Cardiac muscle cell (in vitro differentiated cells and primary cell): ENCODE measurements at regions not wholly inside any gene's neighbourhood (a gene's known extent, or its start where the extent isn't known, plus 50 kb on each side); places are given as distances from the start of the nearest gene placed in this dataset.

Experiments
- DNase-seq, 2 donors: peaks; one replicate each; pipeline versions ENCODE4 v3.0.0 to v3.0.0-alpha.2; 2010 to 2017; ENCODE audit warnings: low read depth in 1 of 2, low spot score in 1 of 2
- H3K27ac ChIP-seq: fragments of 200-600 bp; sonication (generic); 2 replicates; pipeline ENCODE4 v1.5.1; 2016
- H3K27me3 ChIP-seq: fragments of 200-600 bp; sonication (generic); 2 replicates; pipeline ENCODE4 v1.6.0; 2016; ENCODE audit warnings: control low read depth
- H3K36me3 ChIP-seq: fragments of 200-600 bp; sonication (generic); 2 replicates; pipeline ENCODE4 v1.5.1; 2016; ENCODE audit warnings: control low read depth
- H3K4me1 ChIP-seq: fragments of 200-600 bp; sonication (generic); 2 replicates; pipeline ENCODE4 v1.8.1; 2017; ENCODE audit warnings: low read depth, mild to moderate bottlenecking, mixed run types
- H3K4me3 ChIP-seq: fragments of 200-600 bp; sonication (generic); 2 replicates; pipeline ENCODE4 v1.5.1; 2016; ENCODE audit warnings: mild to moderate bottlenecking
- H3K9me3 ChIP-seq: fragments of 200-600 bp; sonication (generic); 2 replicates; pipeline ENCODE4 v1.5.1; 2017; ENCODE audit warnings: low read depth, mild to moderate bottlenecking, control low read depth
- TF ChIP-seq, protein P1 (sequence below): IDR thresholded peaks from 2 replicates; pipeline ENCODE4 v1.5.1; 2012; ENCODE audit warnings: low read depth, mild to moderate bottlenecking, low read length

DNA sequence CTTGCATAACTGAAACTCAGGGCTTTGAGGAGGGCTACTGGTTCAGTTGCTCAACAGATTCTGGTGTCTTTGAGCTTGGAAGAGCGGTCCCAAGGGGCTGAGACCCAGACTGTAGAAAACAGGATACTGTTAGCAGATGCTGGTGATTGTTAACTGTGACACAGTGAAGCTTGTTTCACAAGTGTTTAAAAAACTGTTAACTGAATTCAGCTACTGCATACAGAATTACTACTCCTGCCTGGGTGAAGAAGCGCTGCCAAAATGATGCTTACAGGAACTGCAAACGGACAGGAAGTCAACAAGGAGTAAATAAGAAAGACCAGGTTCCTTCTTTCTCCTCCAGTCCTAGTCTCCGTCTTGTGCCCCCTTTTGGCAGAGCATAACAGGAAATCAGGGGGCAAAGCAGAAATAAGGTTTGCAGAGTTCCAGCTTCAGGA is 195.3 kb upstream of the USP25 start:
- Histone ChIP-seq H3K4me1 (no peaks in the 10 kb centered on the region), H3K4me3 (no peak overlapping the region), H3K27me3 (no peaks in the 10 kb centered on the region), H3K9me3 (no peaks in the 10 kb centered on the region), H3K27ac (no peak overlapping the region), H3K36me3 (no peaks in the 10 kb centered on the region)
- DNase-seq = no peak
- TF ChIP-seq, protein P1, sequence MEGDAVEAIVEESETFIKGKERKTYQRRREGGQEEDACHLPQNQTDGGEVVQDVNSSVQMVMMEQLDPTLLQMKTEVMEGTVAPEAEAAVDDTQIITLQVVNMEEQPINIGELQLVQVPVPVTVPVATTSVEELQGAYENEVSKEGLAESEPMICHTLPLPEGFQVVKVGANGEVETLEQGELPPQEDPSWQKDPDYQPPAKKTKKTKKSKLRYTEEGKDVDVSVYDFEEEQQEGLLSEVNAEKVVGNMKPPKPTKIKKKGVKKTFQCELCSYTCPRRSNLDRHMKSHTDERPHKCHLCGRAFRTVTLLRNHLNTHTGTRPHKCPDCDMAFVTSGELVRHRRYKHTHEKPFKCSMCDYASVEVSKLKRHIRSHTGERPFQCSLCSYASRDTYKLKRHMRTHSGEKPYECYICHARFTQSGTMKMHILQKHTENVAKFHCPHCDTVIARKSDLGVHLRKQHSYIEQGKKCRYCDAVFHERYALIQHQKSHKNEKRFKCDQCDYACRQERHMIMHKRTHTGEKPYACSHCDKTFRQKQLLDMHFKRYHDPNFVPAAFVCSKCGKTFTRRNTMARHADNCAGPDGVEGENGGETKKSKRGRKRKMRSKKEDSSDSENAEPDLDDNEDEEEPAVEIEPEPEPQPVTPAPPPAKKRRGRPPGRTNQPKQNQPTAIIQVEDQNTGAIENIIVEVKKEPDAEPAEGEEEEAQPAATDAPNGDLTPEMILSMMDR = no peak

DNA sequence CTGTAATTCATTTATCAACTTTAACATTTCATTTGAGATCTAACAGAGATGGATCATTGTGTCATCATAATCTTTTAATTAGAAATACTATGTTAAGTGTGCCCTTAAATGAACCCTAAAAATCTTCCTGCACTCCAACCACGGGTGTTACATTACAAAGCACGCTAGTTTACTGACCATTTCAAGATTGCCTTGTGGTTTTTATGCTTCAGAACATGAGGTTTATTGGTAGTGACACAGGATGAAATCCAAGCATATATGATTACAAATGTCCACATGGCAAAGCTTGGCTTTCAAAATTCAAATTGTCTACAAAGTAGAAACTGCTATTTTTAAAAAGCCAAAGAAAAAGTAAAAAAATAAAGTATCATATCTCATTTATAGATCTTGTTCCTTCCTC is 190.4 kb upstream of the USP25 start:
- Histone ChIP-seq H3K4me3 (no peak overlapping the region), H3K4me1 (no peaks in the 10 kb centered on the region), H3K9me3 (no peaks in the 10 kb centered on the region), H3K27ac (no peak overlapping the region), H3K36me3 (no peaks in the 10 kb centered on the region), H3K27me3 (no peaks in the 10 kb centered on the region)
- DNase-seq = no peak
- TF ChIP-seq, protein P1 = no peak

DNA sequence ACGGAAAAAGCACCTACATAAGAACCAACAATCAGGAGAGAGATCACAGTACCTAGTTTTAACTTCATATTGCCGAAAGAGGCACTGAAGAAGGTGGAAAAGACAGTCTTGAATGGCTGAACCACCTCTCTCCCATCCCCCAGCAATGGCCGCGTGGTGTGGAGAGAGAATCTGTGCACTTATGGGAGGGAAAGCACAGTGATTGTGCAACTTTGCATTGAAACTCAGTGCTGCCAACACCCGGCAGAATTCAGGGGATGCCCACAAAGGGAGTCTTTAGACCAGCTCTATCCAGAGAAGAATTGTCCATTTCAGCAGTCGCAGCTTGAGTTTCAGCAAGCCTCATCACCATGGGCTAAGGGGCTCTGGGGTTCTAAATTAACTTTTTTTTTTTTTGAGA is 186.3 kb upstream of the USP25 start:
- no peaks in the 10 kb centered on the region for H3K4me1 ChIP-seq
- TF ChIP-seq, protein P1 = no peak
- H3K27me3 ChIP-seq = no peaks in the 10 kb centered on the region
- no peaks in the 10 kb centered on the region for H3K36me3 ChIP-seq
- peak in 1 of 2 donors; percentile 6 for DNase-seq
- no peaks in the 10 kb centered on the region for H3K9me3 ChIP-seq
- H3K27ac ChIP-seq = no peak overlapping the region
- H3K4me3 ChIP-seq = no peak overlapping the region

DNA sequence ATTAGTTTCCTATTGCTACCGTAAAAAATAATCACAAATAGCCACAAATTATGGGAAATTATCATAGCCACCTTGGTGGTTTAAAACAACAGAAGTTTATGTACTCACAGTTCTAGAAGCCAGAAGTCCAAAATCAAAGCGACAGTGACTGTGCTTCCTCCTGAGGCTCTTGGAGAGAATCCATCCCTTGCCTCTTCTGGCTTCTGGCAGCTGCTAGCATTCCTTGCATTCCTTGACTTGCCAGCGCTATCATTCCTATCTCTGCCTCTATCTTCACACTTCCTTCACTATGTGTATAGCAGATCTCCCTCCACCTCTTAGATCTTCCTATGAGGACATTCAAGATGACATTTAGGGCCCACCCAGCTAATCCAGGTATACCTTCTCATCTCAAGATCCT is 180.1 kb upstream of the USP25 start:
- no peaks in the 10 kb centered on the region for H3K36me3 ChIP-seq
- DNase-seq = peak in 1 of 2 donors; percentile 25
- H3K4me3 ChIP-seq = no peak overlapping the region
- no peaks in the 10 kb centered on the region for H3K27me3 ChIP-seq
- TF ChIP-seq, protein P1 = no peak
- H3K4me1 ChIP-seq = no peaks in the 10 kb centered on the region
- no peaks in the 10 kb centered on the region for H3K9me3 ChIP-seq
- H3K27ac ChIP-seq = no peak overlapping the region

DNA sequence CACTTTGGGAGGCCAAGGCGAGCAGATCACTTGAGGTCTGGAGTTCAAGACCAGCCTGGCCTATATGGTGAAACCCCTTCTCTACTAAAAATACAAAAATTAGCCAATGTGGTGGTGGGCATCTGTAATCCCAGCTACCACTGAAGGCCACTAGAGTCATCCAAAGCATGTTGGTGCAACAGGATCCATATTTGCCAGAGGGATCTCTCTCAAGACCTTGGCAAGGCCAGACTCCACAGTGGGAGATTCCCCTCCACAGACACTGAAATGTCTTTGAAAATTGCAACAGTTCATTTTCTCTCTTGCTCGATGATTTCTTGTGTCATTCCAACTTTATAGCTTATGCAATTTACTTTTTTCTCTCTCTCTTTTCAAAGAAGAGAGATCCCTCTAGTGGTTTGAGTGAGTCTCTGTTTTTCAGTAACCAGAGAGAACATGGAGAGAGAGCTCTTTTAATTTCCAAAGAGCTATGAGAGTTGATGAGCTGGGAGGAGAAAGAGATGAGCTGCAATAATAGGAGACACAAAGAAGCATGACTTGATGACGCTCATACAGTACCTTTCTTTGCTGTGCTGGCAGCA is 176.8 kb upstream of the USP25 start:
- no peaks in the 10 kb centered on the region for H3K36me3 ChIP-seq
- H3K9me3 ChIP-seq = no peaks in the 10 kb centered on the region
- peak in 1 of 2 donors; percentile 56 for DNase-seq
- TF ChIP-seq, protein P1 = peak; percentile 69
- H3K4me1 ChIP-seq = no peaks in the 10 kb centered on the region
- no peaks in the 10 kb centered on the region for H3K27me3 ChIP-seq
- H3K27ac ChIP-seq = no peak overlapping the region
- no peak overlapping the region for H3K4me3 ChIP-seq
